GM19239 (cell line): ENCODE measurements at regions not wholly inside any gene's neighbourhood (a gene's known extent, or its start where the extent isn't known, plus 50 kb on each side); places are given as distances from the start of the nearest gene placed in this dataset.

Source experiments
- DNase-seq: peaks from one replicate; pipeline ENCODE4 v3.0.0; 2011; ENCODE audit warnings: low spot score; ENCODE audit not compliant: insufficient read length
- FAIRE-seq: peaks from 2 replicates; lab custom pipeline; 2011; peaks lifted over from hg19 to GRCh38; lab: Jason Lieb, UNC

GRCh38 chr6:1042583-1043457 is 269.1 kb upstream of the FOXQ1 start:
- DNase-seq (no peak), FAIRE-seq (no peak)

- DNase-seq (no peak), FAIRE-seq (no peak)
Measured at GRCh38 chr6:1040393-1040792, 271.5 kb upstream of the FOXQ1 start.

DNA sequence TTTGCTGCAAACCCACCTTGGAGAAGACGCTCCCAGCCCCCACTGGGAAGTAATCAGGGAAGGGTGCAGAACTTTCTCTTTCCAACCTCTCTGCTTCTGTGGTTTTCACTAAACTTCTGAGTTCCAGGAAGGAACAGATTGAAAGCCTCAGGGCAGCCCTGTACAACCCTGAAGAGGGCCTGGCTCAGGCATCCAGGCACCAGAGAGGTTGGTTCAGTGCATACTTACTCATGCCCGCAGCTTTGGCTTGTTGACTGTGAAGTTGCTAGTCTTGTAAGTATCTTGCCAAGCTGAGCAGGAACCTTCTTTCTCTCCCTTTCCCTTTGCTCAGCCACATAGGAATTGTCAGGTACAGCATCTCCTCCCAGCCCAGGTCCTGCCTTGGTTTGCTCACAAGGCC is 272.2 kb upstream of the FOXQ1 start:
- FAIRE-seq: no peak
- DNase-seq: no peak

DNA sequence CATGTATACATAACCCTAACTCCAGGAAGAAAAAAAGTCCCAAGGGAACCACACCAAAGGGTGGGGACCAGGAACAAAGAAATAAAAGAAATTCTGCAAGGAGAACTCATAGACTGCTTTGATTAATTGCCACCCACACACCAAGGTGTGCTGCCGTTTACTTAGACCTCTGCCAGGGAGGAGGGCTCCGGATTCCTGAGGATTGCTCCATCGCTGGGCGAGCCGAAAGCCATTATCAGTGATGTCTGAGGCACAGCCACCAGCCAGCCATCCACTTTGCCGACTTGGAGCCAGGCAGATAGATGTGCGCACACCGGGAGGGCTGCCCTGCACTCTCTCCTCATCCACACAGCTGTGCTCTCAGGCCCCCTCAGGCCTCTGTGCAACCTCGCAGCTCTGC is 272.7 kb upstream of the FOXQ1 start:
- no peak for FAIRE-seq
- DNase-seq: no peak

DNA sequence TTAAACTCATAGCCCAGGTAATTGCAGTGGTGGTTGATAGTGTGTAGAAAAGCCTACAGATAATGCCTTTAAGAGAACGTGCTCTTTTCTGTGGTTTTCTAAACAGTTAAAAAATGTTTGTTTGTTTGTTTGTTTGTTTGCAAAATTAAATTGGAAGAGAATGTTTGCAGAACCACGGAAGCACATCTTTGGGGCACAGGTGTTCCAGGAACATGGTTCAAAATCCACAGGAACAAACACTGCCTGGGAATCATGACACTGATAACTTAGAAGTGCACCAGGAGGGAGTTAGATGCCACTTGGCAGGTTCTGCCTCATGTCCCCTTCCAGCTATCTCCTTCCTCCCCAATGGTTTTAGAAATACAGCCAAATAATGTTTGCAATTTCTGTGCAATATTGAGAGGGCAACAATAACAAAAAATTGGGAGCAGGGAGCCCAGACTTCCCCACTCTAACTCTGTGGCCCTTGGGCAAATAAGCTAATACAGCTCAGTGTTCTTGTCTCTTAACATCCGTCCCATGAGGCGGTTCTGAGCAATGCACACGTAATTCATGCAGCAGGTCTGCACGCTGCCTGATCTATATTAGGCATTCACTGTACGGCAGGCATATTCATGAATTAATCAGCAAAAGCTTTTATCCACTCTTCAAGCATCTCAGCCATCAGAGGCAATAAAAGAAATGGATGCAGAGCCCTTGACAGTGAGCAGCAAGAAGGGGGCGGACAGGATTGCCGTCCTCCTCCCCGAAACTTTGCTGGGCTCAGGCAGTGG is 274.3 kb upstream of the FOXQ1 start:
- no peak for DNase-seq
- FAIRE-seq: no peak

DNA sequence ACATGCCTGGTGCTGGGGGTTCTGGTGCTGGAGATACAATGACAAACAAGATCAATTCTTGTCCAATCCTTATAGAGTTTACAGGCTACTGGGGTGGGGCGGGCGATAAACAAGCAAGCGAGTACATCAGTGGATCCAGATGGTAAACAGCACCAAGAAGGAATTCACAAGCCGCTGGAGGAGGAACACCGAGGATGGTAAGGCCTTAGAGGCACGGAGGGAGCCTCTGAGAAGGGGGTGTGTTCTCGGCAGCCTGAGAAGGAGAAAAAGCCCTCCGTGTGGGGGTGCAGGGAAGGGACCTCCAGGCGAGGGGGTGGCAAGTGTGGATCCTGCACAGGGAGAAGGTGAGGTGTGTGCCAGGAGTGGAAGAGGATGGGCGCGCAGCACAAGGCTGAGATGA is 276.5 kb upstream of the FOXQ1 start:
- DNase-seq (no peak), FAIRE-seq (no peak)

DNA sequence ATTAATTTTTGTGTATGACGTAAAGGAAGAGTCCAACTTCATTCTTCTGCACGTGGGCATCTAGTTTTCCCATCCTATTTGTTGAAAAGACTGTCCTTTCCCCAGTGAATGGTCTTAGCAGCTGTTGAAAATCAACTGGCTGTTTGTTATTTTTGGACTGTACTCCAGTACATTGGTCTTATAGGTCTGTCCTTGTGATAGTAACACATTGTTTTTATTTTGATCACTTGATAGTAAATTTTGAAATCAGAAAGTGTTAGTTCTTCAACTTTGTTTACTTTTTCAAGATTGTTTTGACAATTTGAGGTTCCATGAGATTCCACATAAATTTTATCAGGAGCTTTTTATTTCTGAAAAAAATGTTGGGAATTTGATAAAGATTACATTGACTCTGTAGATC is 280.2 kb upstream of the FOXQ1 start:
- no peak for DNase-seq
- no peak for FAIRE-seq

DNA sequence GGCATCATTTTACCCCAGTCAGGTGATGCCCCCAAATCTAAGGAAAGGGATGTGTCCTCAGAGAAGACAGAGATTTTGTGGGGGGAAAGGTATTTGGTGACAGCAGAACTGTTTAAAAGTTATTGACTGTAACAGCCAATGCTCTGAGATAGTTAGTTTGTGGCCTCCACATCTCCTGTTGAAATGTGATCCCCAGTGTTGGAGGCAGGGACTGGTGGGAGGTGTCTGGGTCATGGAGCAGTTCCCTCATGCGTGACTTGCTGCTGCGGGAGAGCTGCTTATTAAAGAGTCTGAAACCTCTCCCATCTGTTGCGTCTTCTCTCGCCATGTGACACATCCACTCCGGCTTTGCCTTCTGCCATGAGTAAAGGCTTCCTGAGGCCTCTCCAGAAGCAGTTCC is 282.8 kb upstream of the FOXQ1 start:
- DNase-seq: no peak
- no peak for FAIRE-seq

- DNase-seq: no peak
- no peak for FAIRE-seq
Measured at GRCh38 chr6:1028723-1029122, 283.2 kb upstream of the FOXQ1 start.

DNA sequence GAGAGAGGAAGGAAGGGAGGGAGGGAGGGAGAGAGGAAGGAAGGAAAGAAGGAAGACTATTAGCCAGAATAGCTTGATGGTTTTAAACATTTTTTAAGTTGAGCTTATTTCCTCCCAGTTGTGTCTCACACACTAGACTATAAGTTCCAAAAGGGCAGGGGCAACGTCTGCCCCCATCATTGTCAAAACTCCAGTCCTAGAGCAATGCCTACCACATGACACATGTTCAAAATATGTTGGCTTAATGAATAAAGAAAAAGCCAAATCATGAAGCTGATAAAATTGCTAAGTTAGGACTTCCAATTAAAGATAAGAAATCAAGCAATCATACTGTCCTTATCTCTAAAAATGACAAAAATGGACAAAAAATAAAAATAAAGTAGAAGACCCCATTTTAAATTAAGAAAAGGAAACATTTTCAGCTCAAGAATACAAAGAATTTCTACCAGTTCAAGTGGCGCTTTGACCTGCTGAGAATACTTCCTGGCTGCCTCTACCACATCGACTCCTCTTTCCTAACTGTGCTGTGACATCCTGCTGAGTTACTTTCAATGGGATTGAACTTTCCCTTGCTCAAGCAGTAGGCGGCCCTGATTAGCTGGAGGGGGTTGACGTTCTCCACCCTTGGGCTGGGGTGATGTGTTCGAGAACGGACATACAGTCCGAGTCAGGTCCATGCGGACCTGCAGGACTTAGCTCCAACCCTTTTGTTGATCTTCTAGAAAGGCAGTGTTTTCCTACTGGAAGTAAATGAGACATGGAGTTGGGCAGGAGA is 283.9 kb upstream of the FOXQ1 start:
- no peak for DNase-seq
- no peak for FAIRE-seq

GRCh38 chr6:1027109-1027794 is 284.6 kb upstream of the FOXQ1 start:
- DNase-seq (no peak), FAIRE-seq (no peak)

DNA sequence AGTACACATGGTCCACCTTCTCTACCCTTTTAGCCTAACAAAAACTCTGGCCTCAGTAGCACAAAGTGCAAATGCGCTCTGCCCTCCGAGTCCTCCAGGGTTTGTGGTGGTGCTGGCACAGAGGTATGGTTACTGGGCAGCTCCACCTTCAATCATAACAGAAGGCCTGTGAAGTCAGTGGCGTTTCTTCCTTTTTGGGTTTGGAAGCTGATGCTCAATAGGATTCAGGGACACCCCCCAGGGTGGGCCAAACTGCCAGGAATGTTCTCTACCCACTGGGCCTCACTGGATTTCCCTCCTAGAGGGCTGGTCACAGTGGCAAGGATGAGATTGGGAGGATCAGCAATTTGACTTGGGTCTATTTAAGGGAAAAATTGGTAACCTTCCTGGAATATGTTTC is 286.1 kb upstream of the FOXQ1 start:
- no peak for DNase-seq
- FAIRE-seq: no peak

GRCh38 chr6:1024587-1024986 is 287.3 kb upstream of the FOXQ1 start:
- DNase-seq: no peak
- no peak for FAIRE-seq

- DNase-seq (no peak), FAIRE-seq (no peak)
Measured at GRCh38 chr6:1024161-1024560, 287.7 kb upstream of the FOXQ1 start.

DNA sequence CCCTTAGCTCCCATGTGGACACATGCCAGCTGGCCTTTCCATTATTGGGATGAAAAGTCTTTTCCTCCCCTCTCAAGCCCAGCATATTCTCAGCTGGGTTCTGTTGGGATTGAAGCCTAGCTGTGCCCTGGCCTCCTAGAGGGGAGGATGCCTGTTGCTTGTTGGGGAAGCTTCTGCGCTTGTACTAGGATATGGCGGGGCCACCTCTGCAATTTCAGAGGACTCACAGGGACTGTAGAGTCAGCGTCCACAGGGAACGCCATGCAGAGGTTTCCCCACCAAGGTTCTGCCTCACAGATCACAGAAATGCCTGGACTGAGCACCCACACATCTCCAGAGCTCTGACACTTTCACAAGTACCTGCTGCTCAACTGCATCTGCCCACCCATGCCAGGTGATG is 288.7 kb upstream of the FOXQ1 start:
- DNase-seq: no peak

DNA sequence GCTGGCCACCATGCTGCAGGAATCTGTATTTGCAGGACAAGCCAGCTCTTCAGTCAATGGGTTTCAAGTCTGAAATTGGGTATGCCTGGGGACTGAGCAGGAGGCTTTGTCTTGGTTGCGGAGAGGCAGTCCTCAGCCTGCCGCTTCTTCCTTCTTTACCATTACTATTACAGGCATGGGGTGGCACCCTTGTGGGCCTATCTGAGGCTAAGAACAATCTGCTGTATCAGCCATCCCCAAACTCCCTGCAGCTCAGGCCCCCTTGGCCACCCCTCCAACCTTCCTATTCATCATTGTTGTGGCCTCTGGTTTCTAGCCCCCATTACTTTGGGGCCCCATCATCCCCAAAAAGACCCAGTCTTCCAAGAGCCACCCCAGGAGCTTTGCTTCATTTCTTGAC is 289.2 kb upstream of the FOXQ1 start:
- no peak for DNase-seq
- no peak for FAIRE-seq

More for the DNA sequence above, 288.7 kb upstream of the FOXQ1 start:
- no peak for FAIRE-seq

- FAIRE-seq: no peak
- no peak for DNase-seq
Measured at GRCh38 chr6:1020837-1021236, 291.1 kb upstream of the FOXQ1 start.

- no peak for FAIRE-seq
Measured at GRCh38 chr6:1020133-1020532, 291.8 kb upstream of the FOXQ1 start.

DNA sequence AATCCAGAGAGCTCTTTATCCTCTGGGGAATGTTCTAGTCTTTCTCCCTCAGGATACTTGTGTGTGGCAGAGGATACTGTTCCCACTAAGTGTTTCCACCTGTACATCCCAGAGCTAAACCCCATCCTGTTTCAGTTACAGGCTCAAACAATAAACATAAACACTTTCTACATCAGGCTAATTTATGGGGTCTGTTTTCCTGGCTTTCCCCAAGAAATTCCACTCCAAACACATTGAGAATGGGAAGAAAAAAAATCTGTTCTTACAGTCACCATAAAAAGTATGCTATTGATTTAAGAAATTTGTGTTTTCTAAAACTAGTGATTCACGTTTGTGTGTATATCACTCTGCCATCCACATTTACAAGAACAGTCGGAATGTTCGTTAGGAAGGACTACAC is 293.9 kb upstream of the FOXQ1 start:
- FAIRE-seq: no peak

More at GRCh38 chr6:1020133-1020532, 291.8 kb upstream of the FOXQ1 start:
- DNase-seq: no peak

More for the DNA sequence above, 293.9 kb upstream of the FOXQ1 start:
- DNase-seq: no peak
